ENCODE measurements at regions not wholly inside any gene's neighbourhood (a gene's known extent, or its start where the extent isn't known, plus 50 kb on each side); places are given as distances from the start of the nearest gene placed in this dataset.

DNA sequence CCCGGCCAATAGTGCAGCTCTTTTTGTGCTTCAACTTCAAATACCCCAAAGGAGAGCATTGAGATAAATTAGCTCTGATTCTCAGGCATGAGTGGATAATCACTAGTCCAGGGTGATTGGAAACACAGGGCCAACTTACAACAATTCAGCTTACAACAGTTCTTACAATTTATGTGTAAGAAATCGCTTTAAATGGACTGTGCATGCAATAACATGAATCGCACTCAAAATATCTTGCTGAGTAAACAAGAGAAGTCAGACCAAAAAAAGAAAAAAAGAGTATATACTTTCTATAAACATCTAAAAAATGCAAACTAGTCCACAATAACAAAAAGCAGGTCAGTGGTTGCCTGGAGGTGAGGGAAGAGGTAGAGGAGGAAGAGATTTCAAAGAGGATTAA is 150.6 kb upstream of the EDIL3 start:
- TF ChIP-seq, protein P1, sequence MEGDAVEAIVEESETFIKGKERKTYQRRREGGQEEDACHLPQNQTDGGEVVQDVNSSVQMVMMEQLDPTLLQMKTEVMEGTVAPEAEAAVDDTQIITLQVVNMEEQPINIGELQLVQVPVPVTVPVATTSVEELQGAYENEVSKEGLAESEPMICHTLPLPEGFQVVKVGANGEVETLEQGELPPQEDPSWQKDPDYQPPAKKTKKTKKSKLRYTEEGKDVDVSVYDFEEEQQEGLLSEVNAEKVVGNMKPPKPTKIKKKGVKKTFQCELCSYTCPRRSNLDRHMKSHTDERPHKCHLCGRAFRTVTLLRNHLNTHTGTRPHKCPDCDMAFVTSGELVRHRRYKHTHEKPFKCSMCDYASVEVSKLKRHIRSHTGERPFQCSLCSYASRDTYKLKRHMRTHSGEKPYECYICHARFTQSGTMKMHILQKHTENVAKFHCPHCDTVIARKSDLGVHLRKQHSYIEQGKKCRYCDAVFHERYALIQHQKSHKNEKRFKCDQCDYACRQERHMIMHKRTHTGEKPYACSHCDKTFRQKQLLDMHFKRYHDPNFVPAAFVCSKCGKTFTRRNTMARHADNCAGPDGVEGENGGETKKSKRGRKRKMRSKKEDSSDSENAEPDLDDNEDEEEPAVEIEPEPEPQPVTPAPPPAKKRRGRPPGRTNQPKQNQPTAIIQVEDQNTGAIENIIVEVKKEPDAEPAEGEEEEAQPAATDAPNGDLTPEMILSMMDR (IDR thresholded peaks at IDR 0.05; ENCODE audit: low read length): no peak
- TF ChIP-seq EZH2 (optimal IDR thresholded peaks at IDR 0.05; ENCODE audit: low read depth, low read length): no peak
